KMS-11 (cell line): ENCODE measurements at regions not wholly inside any gene's neighbourhood (a gene's known extent, or its start where the extent isn't known, plus 50 kb on each side); places are given as distances from the start of the nearest gene placed in this dataset.

Experiments used
- H2AFZ ChIP-seq: fragments of 200-600 bp; sonication (generic); 2 replicates; pipeline ENCODE4 v1.6.1; 2016; ENCODE audit warnings: antibody characterized with exemption, mixed run types, low read depth
- H3K27ac ChIP-seq: fragments of 200-600 bp; sonication (generic); 2 replicates; pipeline ENCODE4 v1.6.1; 2016; ENCODE audit warnings: mild to moderate bottlenecking, mixed run types
- H3K27me3 ChIP-seq: fragments of 200-600 bp; sonication (generic); 2 replicates; pipeline ENCODE4 v1.6.1; 2017; ENCODE audit warnings: mild to moderate bottlenecking, low read depth, mixed run types, moderate library complexity; ENCODE audit not compliant: insufficient read depth
- H3K36me3 ChIP-seq: fragments of 200-600 bp; sonication (generic); 2 replicates; pipeline ENCODE4 v1.6.1; 2017; ENCODE audit warnings: mild to moderate bottlenecking, mixed run types; ENCODE audit not compliant: insufficient read depth
- H3K4me1 ChIP-seq: fragments of 200-600 bp; sonication (generic); 2 replicates; pipeline ENCODE4 v1.6.1; 2016; ENCODE audit warnings: mild to moderate bottlenecking, low read depth, mixed run types; ENCODE audit not compliant: poor library complexity, severe bottlenecking
- H3K4me2 ChIP-seq: fragments of 200-600 bp; sonication (generic); 2 replicates; pipeline ENCODE4 v1.7.0; 2016; ENCODE audit warnings: mild to moderate bottlenecking, mixed run types
- H3K4me3 ChIP-seq: fragments of 200-600 bp; sonication (generic); IDR thresholded peaks from 2 replicates; pipeline ENCODE4 v1.6.1; 2017; ENCODE audit warnings: low read depth, low read length, mixed read lengths; ENCODE audit not compliant: insufficient read depth
- H3K79me2 ChIP-seq: fragments of 200-600 bp; sonication (generic); 2 replicates; pipeline ENCODE4 v1.6.1; 2016; ENCODE audit warnings: low read depth, mixed run types; ENCODE audit not compliant: insufficient read depth
- H3K9ac ChIP-seq: fragments of 200-600 bp; sonication (generic); 2 replicates; pipeline ENCODE4 v1.6.1; 2016; ENCODE audit warnings: mild to moderate bottlenecking, mixed run types
- H4K20me1 ChIP-seq: fragments of 200-600 bp; sonication (generic); 2 replicates; pipeline ENCODE4 v1.6.1; 2016; ENCODE audit warnings: mild to moderate bottlenecking, mixed run types; ENCODE audit not compliant: insufficient read depth
- TF ChIP-seq, protein P1 (sequence below): fragments of 200-600 bp; sonication (generic); conservative IDR thresholded peaks from 2 replicates; pipeline ENCODE4 v1.6.1; 2017; ENCODE audit warnings: low read depth, mild to moderate bottlenecking, antibody characterized with exemption, low read length, moderate library complexity, mixed read lengths

DNA sequence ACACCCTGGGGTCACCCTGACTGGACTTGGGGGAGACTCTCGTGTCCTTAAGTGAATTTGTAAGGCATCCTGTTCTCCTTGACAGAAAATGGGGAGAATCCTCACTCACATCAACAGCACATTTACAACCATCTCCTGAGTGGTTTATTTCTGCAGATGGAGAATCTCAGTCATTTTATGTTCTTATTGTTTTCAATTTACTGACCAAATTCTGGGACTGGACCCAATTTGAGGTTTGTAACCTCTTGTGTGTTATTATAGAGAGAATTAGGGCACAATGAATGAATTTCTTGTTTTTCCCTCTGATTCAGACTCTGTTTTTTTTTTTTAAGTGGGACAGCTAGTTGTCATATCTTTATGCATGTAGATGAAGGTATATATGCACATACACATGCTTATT, 104.9 kb downstream of the ADAMTS15 start:
- H3K27me3 ChIP-seq = no peaks in the 10 kb centered on the region
- no peaks in the 10 kb centered on the region for H4K20me1 ChIP-seq
- H3K4me3 ChIP-seq = no peak overlapping the region
- H3K79me2 ChIP-seq = no peaks in the 10 kb centered on the region
- no peak overlapping the region for H3K9ac ChIP-seq
- no peaks in the 10 kb centered on the region for H3K36me3 ChIP-seq
- TF ChIP-seq, protein P1, sequence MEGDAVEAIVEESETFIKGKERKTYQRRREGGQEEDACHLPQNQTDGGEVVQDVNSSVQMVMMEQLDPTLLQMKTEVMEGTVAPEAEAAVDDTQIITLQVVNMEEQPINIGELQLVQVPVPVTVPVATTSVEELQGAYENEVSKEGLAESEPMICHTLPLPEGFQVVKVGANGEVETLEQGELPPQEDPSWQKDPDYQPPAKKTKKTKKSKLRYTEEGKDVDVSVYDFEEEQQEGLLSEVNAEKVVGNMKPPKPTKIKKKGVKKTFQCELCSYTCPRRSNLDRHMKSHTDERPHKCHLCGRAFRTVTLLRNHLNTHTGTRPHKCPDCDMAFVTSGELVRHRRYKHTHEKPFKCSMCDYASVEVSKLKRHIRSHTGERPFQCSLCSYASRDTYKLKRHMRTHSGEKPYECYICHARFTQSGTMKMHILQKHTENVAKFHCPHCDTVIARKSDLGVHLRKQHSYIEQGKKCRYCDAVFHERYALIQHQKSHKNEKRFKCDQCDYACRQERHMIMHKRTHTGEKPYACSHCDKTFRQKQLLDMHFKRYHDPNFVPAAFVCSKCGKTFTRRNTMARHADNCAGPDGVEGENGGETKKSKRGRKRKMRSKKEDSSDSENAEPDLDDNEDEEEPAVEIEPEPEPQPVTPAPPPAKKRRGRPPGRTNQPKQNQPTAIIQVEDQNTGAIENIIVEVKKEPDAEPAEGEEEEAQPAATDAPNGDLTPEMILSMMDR = no peak
- H3K4me2 ChIP-seq = no peak overlapping the region
- H2AFZ ChIP-seq = no peak overlapping the region
- H3K27ac ChIP-seq = no peak overlapping the region
- H3K4me1 ChIP-seq = no peaks in the 10 kb centered on the region

DNA sequence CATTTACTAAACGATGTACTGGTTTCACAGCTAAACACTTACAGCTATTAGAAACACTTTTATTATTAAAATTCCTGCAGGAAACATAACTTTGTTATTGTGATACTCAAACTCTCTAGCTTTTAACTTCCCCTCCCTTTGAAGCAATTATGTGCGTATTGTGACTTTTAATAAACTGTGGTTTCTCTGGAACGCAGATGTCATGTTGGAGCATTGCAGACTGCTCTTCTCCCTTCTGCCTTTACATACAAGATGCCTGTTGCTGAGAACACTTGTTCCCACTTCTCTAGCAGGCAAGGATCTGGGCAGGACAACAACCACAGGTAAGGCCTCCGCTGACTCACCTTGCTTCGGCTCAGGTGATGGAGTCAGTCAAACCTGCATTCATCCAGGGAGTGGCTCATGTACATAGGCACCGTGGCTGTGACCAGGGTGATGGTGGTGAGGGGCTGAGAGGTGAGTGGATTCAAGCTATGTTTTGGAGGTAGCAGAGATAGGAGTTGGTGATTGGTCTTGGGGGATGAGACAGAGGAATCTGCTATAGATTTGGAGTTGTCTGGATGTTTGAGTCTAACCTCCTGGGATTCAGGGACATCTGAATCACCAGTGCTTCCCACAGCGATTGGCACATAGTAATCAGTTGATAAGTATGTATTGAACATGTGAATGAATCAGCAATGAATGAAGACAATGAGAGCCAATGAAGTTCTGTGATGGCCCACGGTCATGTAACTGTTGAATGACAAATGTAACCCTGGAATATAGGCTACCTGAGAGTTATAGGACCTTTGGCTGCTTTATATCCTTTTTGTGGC, 106.0 kb downstream of the ADAMTS15 start:
- H4K20me1 ChIP-seq = no peaks in the 10 kb centered on the region
- H3K79me2 ChIP-seq = no peaks in the 10 kb centered on the region
- H3K9ac ChIP-seq = no peak overlapping the region
- H3K4me3 ChIP-seq = no peak overlapping the region
- H3K27ac ChIP-seq = no peak overlapping the region
- H2AFZ ChIP-seq = no peak overlapping the region
- H3K4me1 ChIP-seq = no peaks in the 10 kb centered on the region
- no peak overlapping the region for H3K4me2 ChIP-seq
- TF ChIP-seq, protein P1 = no peak
- H3K27me3 ChIP-seq = no peaks in the 10 kb centered on the region
- no peaks in the 10 kb centered on the region for H3K36me3 ChIP-seq

DNA sequence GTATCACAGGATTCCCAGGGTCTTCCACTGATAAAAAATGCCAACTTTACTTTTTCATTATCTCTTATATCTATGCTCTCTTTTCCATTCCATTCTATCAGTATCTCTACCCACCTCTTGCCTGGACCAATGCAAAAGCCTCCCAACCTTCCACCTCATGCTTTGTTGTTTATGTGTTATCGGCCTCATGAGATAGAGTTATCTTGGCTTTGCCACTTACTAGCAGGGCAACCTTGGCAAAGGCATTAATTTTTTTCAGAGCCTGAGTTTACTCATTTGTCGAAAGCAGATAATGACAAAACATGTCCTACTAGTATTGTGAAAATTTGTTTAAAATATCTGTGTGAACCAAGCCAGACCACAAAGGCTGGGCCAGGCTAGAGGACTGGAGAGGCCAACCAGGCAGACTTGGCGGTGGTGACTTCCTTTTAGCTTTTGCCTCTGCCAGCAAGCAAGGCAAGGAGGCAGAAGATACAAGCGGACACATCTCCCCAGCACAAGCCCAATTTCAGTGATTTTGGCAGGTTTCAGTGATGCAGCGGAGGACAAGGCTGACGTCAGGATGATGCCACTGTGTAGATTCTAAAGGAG, 106.9 kb downstream of the ADAMTS15 start:
- H3K9ac ChIP-seq = no peak overlapping the region
- no peaks in the 10 kb centered on the region for H3K36me3 ChIP-seq
- H3K27me3 ChIP-seq = no peaks in the 10 kb centered on the region
- no peaks in the 10 kb centered on the region for H3K79me2 ChIP-seq
- TF ChIP-seq, protein P1 = no peak
- H2AFZ ChIP-seq = no peak overlapping the region
- H4K20me1 ChIP-seq = no peaks in the 10 kb centered on the region
- H3K4me2 ChIP-seq = no peak overlapping the region
- H3K4me1 ChIP-seq = no peaks in the 10 kb centered on the region
- no peak overlapping the region for H3K4me3 ChIP-seq
- no peak overlapping the region for H3K27ac ChIP-seq

DNA sequence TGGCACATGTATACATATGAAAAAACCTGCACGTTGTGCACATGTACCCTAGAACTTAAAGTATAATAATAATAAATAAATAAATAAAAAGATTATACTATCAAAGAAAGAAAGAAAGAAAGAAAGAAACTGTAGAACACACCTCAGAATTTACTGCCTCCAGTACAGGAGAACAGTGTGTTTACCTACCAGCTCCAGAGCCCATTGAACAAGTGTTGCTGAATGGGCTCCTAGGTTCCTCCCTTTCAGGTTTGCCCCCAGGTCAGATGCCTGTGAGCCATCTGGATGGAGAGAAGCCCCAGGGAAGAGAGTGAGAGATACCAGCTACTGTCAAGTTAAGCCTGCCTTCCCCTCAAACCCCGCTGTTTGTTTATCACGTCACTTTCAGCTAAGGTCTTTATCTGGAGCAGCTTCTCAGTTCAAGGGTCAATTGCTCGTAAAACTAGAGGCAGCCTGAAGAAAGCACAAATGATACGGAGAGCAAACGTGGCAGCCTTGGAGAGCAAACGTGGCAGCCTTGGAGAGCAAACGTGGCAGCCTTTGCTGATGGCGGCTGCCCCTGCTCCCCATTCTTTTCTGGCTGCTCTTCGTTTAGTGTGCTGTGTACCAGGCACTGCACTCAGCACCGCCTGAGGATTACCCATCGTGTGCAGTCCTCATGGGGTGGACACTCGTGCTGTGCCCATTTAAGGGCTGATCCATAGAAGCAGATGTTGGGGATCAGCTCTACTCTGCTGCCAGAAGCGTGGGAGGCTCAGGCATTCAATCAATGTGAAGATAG, 111.7 kb downstream of the ADAMTS15 start:
- no peaks in the 10 kb centered on the region for H3K36me3 ChIP-seq

More for the DNA sequence above, 111.7 kb downstream of the ADAMTS15 start:
- Histone ChIP-seq H2AFZ (no peak overlapping the region), H3K9ac (no peak overlapping the region), H4K20me1 (no peaks in the 10 kb centered on the region), H3K79me2 (no peaks in the 10 kb centered on the region), H3K4me3 (no peak overlapping the region), H3K27ac (no peak overlapping the region), H3K27me3 (no peaks in the 10 kb centered on the region), H3K4me2 (no peak overlapping the region), H3K4me1 (no peaks in the 10 kb centered on the region)
- TF ChIP-seq, protein P1 = no peak
